ENCODE measurements at regions not wholly inside any gene's neighbourhood (a gene's known extent, or its start where the extent isn't known, plus 50 kb on each side); places are given as distances from the start of the nearest gene placed in this dataset.

DNA sequence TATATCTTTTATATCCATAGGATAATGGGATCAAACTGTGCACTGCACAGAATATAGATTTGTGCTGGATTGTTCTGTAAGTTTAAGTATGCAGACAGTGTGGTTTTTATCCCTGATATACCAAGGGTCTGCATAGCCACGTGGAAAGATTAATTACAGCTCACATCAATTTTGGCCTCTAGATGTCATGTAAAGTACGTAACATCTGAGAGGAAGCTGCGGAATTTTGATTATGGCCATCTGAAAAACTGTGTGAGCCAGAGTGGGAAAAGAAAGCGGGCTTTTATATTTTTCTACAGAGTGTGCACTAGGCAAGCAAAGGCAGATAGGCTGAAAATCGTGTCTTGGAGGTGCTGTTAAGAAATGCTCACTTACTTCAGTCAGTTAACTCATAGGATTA, 562.7 kb downstream of the GBE1 start:
- TF ChIP-seq, protein P1, sequence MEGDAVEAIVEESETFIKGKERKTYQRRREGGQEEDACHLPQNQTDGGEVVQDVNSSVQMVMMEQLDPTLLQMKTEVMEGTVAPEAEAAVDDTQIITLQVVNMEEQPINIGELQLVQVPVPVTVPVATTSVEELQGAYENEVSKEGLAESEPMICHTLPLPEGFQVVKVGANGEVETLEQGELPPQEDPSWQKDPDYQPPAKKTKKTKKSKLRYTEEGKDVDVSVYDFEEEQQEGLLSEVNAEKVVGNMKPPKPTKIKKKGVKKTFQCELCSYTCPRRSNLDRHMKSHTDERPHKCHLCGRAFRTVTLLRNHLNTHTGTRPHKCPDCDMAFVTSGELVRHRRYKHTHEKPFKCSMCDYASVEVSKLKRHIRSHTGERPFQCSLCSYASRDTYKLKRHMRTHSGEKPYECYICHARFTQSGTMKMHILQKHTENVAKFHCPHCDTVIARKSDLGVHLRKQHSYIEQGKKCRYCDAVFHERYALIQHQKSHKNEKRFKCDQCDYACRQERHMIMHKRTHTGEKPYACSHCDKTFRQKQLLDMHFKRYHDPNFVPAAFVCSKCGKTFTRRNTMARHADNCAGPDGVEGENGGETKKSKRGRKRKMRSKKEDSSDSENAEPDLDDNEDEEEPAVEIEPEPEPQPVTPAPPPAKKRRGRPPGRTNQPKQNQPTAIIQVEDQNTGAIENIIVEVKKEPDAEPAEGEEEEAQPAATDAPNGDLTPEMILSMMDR (IDR thresholded peaks at IDR 0.05; ENCODE audit: low read depth, low read length, missing input control) = no peak
- TF ChIP-seq TAF1 (conservative IDR thresholded peaks at IDR 0.05) (no peak), HNF4G (IDR thresholded peaks at IDR 0.05) (no peak), RAD21 (IDR thresholded peaks at IDR 0.05) (no peak), SP1 (IDR thresholded peaks at IDR 0.05) (no peak), HNF4A (conservative IDR thresholded peaks at IDR 0.05) (no peak), YY1 (IDR thresholded peaks at IDR 0.05) (no peak), FOXA1 (IDR thresholded peaks at IDR 0.05) (no peak)
- TF ChIP-seq, protein P2, sequence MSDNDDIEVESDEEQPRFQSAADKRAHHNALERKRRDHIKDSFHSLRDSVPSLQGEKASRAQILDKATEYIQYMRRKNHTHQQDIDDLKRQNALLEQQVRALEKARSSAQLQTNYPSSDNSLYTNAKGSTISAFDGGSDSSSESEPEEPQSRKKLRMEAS (IDR thresholded peaks at IDR 0.05) = no peak
- TF ChIP-seq, protein P3, sequence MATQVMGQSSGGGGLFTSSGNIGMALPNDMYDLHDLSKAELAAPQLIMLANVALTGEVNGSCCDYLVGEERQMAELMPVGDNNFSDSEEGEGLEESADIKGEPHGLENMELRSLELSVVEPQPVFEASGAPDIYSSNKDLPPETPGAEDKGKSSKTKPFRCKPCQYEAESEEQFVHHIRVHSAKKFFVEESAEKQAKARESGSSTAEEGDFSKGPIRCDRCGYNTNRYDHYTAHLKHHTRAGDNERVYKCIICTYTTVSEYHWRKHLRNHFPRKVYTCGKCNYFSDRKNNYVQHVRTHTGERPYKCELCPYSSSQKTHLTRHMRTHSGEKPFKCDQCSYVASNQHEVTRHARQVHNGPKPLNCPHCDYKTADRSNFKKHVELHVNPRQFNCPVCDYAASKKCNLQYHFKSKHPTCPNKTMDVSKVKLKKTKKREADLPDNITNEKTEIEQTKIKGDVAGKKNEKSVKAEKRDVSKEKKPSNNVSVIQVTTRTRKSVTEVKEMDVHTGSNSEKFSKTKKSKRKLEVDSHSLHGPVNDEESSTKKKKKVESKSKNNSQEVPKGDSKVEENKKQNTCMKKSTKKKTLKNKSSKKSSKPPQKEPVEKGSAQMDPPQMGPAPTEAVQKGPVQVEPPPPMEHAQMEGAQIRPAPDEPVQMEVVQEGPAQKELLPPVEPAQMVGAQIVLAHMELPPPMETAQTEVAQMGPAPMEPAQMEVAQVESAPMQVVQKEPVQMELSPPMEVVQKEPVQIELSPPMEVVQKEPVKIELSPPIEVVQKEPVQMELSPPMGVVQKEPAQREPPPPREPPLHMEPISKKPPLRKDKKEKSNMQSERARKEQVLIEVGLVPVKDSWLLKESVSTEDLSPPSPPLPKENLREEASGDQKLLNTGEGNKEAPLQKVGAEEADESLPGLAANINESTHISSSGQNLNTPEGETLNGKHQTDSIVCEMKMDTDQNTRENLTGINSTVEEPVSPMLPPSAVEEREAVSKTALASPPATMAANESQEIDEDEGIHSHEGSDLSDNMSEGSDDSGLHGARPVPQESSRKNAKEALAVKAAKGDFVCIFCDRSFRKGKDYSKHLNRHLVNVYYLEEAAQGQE (IDR thresholded peaks at IDR 0.05) = no peak
- TF ChIP-seq, protein P4, sequence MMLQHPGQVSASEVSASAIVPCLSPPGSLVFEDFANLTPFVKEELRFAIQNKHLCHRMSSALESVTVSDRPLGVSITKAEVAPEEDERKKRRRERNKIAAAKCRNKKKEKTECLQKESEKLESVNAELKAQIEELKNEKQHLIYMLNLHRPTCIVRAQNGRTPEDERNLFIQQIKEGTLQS (IDR thresholded peaks at IDR 0.05) = no peak
- TF ChIP-seq, protein P5, sequence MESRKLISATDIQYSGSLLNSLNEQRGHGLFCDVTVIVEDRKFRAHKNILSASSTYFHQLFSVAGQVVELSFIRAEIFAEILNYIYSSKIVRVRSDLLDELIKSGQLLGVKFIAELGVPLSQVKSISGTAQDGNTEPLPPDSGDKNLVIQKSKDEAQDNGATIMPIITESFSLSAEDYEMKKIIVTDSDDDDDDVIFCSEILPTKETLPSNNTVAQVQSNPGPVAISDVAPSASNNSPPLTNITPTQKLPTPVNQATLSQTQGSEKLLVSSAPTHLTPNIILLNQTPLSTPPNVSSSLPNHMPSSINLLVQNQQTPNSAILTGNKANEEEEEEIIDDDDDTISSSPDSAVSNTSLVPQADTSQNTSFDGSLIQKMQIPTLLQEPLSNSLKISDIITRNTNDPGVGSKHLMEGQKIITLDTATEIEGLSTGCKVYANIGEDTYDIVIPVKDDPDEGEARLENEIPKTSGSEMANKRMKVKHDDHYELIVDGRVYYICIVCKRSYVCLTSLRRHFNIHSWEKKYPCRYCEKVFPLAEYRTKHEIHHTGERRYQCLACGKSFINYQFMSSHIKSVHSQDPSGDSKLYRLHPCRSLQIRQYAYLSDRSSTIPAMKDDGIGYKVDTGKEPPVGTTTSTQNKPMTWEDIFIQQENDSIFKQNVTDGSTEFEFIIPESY (IDR thresholded peaks at IDR 0.05) = no peak
